ENCODE measurements at regions not wholly inside any gene's neighbourhood (a gene's known extent, or its start where the extent isn't known, plus 50 kb on each side); places are given as distances from the start of the nearest gene placed in this dataset.
"Not testable (repeated sequence)": the region's sequence is repeated elsewhere in the genome, so short reads cannot be mapped to it uniquely, and the experiment has no call there.

DNA sequence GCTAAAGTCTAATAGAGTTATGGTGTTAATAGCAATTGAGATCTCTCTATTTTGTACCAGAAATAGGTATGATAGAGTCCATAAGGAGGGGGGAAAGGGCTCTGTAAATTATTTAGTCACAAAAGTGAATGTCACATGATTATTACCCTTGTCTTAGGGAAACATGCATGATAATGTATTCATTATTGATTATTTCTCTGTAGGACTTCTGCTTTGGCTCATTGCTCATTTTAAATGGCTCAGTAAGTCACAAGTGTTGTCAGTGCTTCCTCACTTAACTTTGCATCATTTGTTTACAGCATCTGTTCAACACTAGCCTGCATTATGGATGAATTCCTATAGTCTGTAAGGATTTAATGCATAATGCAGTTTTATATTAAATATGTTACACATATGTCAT lies 788.8 kb upstream of the EDIL3 start:
- DNase-seq = no peak

DNA sequence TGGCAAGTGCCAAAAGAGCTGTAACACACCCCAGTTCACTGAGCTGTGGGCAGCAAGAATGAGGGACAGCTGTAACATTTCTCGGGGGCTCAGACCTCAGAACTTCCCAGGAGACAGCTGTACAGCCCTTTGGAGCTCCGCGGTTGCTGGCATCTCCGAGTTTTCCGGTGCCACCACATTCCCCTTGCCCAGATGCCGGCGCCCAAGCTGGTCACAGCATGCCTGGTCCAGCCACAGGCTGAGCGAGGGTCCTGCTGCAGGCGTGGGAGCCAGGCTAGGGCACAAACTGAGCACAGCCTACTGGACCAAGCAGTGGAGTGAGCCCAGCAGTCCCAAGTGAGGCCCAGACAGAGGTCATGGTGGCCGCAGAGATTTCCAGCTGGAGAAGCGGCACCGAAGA lies 797.7 kb upstream of the EDIL3 start:
- DNase-seq = no peak

DNA sequence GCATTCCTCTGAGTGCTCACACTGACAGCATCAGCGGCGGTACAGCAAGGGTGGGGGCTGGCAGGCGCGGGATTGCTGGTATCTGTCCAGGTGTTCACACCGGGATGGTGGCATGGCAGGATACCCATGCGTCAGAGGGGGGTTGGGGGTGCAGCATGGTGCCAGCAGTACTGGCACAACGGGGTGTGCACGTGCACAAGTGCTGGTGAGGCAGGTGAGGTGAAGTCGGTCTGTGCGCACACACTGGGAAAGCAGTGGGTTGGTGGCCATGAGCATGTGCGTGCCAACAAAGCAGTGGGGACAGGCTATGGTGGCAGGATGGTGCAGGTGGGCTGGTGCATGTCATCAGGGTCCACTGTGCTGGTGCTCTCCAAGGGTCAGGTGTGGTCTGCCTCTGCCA lies 819.6 kb upstream of the EDIL3 start:
- DNase-seq = no peak

- DNase-seq = no peak
Measured at GRCh38 chr5:85205430-85205829, 820.8 kb upstream of the EDIL3 start.

- no peak for DNase-seq
Measured at GRCh38 chr5:85225388-85225787, 840.7 kb upstream of the EDIL3 start.

DNA sequence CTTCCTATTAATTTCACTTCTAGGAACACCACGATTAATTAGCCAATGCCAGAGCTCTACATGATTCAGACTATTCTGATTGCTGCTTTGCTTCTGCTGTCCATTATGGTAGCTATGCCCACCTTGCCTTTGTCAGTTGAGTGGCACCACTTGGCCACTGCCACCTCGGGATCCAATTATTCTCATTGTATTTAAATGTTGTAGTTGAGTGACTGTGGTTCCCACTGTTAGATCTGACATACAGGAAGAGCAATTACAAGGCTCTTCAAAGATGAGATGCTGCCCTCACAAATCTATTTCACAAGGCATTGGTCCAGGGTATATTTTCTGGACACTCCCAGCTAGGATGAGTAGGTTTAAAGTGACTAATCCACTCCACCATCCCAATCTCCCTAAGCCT lies 864.5 kb upstream of the EDIL3 start:
- no peak for DNase-seq

DNA sequence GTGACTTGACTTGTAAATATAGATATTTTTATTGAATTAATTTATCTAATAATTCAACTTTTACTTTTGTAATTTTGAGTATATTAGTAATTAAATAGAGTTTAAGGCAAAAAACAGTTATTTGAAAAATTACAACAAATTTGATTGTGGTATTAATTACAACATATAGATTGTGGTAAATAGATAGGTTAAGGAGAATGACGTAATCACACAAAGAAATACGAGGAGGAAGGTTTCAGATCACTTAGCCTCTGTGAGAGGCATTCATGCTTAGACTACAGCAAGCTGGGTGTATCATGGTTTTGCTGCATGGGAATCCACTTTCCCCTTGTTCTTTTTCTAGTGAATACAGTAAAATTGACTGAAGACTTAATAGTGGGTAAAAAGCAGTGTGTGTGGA lies 878.4 kb upstream of the EDIL3 start:
- no peak for DNase-seq

GRCh38 chr5:85266692-85267091 lies 882.0 kb upstream of the EDIL3 start:
- no peak for DNase-seq

GRCh38 chr5:85268194-85268593 lies 883.5 kb upstream of the EDIL3 start:
- DNase-seq = no peak

GRCh38 chr5:85278193-85278592 lies 893.5 kb upstream of the EDIL3 start:
- DNase-seq = no peak

DNA sequence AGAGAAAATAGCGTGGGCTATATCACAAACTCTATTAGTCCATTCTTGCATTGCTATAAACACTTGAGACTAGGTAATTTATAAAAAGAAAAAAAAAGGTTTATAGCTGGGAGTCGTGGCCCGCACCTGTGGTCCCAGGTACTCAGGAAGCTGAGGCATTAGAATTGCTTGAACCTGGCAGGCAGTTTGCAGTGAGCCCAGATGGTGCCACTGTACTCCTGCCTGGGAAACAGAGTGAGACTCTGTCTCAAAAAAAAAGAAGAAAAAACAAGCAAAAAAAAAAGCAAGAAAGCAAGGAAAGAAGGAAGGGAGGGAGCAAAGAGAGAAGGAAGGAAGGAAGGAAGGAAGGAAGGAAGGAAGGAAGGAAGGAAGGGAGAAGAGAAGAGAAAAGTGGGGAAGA lies 904.2 kb upstream of the EDIL3 start:
- no peak for DNase-seq

GRCh38 chr5:85293145-85293785 lies 908.6 kb upstream of the EDIL3 start:
- peak; percentile 1 for DNase-seq

- DNase-seq = no peak
Measured at GRCh38 chr5:85304524-85304923, 919.8 kb upstream of the EDIL3 start.

DNA sequence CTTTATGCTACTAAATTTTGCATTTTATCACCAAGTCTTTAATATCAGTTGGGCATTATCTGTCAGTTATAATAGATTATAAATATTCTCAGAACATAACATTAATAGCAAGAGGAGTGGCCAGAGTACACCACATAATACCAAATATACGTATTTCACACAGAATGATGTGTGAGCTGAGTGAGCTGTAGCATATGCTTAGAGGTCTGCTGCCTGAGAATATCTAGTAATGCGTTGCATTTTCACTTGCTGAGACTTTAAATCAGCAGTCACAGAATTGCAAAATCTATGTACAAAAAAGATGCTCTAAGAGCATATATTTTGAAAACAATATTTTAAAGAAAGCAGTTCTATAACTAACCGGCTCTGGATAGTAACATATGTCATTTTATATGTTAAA lies 921.1 kb upstream of the EDIL3 start:
- no peak for DNase-seq

GRCh38 chr5:85311536-85311935 lies 926.9 kb upstream of the EDIL3 start:
- no peak for DNase-seq

DNA sequence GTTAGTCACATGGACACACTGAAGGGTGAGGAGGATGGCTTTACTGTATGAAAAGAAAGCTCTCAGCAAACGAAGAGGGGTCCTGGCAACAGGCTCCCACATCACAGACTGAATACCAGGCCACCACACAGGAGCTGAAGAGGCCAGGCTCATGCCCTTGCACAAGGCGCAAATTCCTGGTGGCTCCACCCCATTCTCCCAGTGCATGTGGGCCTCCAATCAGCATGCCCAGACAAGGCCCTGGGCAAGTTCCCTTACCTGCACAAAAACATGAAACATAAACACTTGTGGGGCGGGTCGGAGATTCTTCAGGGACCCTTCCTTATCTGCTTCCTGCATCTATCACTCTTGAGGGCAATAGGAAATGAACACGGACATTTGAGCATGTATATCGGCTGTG lies 935.8 kb upstream of the EDIL3 start:
- no peak for DNase-seq

DNA sequence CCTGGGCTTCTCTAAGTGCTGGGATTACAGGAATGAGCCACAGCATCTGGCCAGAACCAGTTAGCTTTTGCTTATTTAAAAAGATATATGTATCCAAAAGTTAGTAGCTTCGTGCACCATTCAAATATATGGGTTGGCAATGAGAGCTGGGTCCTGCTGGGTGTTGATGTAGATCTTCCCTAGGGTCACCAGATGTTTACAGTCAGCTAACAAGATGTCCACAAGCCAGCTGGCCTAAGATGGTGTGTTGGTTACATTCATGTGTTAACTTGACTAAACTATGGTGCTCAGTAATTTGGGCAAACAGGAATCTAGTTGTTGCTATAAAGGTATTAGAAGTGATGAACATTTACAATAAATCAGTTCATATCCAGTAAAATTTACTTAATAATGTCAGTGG lies 948.6 kb upstream of the EDIL3 start:
- no peak for DNase-seq

- DNase-seq = no peak
Measured at GRCh38 chr5:85337435-85337834, 952.8 kb upstream of the EDIL3 start.

- no peak for DNase-seq
Measured at GRCh38 chr5:85340790-85341189, 956.1 kb upstream of the EDIL3 start.

DNA sequence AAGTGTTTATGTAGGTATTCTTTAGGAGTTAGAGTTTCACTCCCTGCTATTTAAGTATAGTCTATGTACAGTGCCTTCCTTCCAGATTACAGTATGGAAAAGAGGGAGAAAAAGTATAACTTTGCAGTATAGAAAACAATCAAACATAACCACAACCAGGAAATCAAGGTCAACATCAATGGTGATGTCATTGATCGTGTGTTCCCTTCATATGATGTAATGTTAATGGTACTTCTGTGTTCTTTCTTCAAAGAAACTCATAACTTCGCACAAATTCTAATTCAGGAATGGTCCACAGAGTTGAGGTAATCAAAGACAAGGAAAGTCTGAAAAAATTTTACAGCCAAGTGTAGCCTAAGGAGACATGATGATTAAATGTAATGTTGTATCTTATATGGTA lies 961.1 kb upstream of the EDIL3 start:
- no peak for DNase-seq

DNA sequence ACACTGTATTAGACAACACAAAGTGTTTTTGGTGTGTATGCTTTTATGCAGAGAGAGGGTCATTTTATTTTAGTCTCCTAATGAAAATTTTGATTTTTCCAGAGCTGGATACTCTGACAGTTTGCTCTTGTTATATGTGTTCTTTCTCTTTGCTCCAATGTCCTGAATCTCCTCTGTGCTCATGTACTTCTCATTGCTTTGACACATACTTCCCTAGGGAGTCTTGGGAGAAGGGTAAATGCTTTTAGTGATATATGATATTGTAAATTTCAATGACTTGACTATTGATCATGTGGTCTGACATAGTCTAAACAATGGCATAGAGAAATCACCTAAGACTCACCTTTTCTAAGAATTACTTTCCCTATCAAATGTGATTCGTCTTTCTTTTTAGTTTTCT lies 972.6 kb upstream of the EDIL3 start:
- DNase-seq = no peak

DNA sequence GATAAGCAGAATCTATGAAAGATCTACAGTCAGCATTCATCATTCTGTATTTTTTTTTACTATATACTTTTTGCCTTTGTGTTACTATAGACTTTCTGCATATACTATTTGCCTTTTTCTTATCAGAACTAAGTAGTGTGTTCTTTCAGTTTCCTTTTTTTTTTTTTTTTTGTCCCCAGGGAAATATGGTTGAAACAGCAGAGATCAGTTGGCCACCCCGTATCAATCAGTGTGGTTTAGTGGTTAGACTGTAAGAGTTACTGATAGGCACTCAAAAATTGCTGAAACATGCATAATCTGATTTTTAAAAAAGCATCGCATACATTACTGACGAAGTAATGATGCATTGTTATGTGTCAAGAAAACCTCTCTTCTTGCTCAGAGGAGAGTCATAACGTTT lies 990.8 kb upstream of the EDIL3 start:
- DNase-seq = no peak

GRCh38 chr5:85388770-85389169 lies 1004.1 kb upstream of the EDIL3 start:
- DNase-seq = no peak

DNA sequence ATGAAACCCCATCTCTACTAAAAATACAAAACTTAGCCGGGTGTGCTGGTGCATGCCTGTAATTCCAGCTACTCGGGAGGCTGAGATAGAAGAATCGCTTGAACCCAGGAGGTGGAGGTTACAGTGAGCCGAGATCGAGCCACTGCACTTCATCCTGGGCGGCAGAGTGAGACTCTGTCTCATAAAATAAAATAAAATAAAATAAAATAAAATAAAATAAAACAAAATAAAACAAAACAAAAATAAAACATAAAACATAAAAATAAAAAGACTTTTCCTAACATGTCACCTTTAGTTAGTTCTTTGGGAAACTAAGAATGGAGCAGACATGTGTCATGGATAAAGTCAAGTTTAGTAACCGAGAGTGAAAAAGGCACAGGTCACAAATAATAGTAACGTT lies 1007.6 kb upstream of the EDIL3 start:
- not testable (repeated sequence) for DNase-seq

DNA sequence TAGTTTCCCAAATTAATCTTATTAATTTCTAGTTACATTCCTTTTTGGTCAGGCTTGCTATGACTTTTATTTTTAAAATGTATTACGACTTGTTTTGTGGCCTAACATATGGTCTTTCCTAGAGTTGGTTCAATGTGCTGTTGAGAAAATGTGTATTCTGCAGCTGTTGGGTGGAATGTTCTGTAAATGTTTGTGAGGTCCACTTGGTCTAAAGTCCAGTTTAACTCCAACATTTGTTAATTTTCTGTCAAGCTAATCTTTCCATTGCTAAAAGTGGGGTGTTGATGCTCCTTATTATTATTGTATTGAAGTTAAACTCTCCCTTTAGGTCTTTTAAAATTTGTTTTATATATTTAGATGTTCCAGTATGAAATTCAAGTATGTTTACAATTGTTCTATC lies 1010.8 kb upstream of the EDIL3 start:
- DNase-seq = no peak
